HG03039 (cell line): ENCODE measurements at regions not wholly inside any gene's neighbourhood (a gene's known extent, or its start where the extent isn't known, plus 50 kb on each side); places are given as distances from the start of the nearest gene placed in this dataset.

Experiments used
- ATAC-seq: cut with Tn5 transposase; IDR thresholded peaks from one replicate; pipeline ENCODE4 v1.9.1; 2021; ENCODE audit warnings: mild to moderate bottlenecking, moderate library complexity; ENCODE audit not compliant: unreplicated experiment

DNA sequence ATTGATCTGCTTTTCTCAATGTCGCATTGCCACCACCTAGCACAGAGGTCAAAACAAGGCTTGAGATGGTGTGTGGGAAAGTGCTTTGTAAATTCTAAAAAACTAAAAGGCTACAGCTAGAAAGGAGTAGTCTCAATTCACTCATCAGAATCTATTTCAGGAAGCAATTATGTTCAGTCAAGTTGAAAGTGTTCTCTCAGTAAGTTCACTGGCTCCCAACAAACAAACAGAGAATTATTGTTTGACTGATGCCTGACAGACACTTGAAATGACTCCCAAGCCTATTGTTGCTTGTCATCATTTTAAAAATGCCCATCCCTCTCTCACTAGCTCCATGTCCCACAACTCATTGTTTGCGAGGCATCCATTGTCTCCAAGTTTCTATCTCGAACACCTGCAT lies 419.6 kb upstream of the CPEB2 start:
- no peak for ATAC-seq

DNA sequence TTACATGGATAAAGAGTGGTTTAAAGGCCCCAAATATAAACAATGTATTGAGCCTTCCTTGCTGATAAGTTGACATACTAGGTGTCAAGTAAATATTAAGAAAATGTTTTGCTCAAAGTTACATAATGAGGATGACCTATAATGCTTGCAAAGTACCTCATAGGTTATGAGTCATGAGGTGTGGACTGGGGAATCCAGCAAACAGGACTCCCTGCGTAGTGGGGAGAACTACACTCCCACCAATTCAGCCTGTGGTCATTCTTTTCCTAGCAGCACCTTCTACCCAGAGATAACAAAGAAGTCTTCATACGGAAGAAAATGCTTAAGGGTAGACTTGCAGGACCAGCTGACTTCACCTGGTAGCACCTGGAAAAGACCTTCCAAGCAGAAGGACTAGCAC lies 418.9 kb upstream of the CPEB2 start:
- ATAC-seq = no peak

DNA sequence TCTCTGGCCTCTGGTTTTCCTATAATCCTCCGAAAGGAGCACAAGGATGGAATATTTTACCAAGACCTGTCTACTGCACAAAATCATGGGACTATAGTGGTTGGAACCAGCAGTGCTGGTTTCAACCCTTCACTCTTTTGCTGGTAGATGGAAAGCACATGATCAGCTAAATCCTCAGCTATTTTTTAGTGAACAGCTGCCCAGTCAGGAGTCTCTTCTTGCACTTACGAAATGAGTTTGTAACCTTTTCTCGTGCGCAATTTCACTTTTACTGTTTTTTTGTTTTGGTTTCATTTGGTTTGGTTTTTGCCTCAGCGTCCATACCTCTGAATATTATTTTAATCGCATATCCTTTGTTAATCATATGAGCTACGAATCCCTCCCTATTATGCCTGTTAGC lies 418.5 kb upstream of the CPEB2 start:
- ATAC-seq = no peak

DNA sequence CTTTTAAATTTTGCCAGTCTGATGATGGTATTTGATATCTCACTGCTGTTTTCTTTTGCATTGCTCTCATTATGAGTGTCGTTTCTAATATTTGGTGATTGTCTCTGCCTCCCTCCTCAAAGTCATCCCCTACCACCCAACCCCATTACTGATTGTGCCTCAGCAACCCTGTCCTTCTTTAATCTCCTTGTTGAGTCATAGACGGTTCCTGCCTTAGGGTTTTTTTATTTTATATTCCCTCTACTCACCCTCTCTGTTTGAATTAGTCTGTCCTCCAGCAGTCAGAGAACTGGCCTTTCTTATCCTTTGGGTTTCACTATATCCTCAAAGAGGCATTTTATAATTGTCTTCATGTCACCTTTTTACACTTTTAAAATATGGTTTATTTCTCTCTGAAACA lies 409.3 kb upstream of the CPEB2 start:
- ATAC-seq = no peak

DNA sequence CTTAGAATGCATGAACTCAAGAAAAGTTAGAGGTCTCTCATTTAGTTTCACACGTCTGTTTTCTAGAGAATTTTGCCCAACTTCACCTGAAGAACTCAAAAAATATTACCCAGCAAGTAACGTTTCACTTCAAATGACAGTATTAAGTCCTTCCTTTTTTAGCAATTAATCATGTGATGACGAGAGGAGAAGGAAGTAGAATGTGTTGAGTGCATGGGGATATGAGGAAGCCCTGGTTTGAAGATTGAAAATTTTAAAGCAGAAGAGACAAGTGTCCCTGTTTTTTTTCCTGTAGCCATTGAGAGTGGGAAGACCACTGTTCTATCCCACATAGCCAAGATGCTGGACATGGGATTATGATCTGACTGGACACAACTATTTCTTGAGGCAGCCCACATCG lies 406.3 kb upstream of the CPEB2 start:
- no peak for ATAC-seq

DNA sequence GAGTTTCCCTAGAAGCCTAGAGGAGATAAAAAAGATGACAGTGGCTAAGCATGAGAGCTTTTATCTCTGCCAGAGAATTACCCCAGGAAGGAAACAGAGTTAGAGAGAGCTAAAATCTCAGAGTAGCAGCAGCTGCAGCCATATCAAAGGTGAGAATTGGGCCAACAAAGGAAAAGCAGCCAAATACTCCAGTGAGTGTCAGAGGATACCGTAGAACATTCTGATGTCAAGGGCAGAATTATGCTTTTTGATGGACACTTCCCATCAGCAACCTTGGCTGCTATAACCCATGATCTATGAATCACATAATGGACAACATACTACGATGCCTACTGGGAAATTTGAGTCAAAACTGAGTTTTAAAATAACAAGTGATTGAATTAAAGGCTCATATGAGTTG lies 405.8 kb upstream of the CPEB2 start:
- ATAC-seq = no peak

DNA sequence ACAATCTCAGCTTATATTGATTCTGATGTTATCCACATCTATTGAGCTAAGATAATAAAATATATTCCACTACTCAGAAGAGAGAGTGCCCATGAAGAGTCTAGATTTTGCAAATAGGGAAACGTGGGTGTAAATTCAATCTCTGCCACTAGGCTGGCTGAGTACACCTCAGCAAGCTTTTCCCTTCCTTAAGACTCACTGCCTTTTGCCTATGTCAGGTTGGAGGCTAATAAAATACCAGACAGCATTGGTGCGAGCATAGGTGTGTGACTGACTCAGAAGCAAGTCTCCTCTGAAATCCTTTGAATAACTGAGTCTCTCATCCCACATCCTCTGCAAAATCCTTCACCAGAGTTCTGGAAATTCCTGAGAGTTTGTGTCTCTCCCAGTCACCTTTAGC lies 405.4 kb upstream of the CPEB2 start:
- ATAC-seq = no peak

DNA sequence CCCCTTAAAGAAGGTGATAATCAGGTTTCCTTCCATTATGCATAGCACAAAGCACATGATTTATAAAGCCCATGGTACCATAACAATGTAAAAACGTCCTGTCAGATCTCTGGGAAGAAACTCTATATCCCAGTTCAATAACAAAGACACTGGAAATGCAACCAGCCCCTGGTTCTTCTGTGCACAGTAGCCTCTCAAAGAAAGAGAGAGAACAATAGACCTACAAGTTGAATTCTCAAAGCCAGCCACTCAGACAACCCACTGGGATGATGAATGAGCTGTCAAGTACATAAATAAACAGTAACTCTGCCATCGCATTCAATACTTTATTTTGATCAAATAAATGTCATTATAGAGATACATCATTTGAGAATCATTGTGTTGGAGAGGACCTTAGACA lies 400.1 kb upstream of the CPEB2 start:
- no peak for ATAC-seq

DNA sequence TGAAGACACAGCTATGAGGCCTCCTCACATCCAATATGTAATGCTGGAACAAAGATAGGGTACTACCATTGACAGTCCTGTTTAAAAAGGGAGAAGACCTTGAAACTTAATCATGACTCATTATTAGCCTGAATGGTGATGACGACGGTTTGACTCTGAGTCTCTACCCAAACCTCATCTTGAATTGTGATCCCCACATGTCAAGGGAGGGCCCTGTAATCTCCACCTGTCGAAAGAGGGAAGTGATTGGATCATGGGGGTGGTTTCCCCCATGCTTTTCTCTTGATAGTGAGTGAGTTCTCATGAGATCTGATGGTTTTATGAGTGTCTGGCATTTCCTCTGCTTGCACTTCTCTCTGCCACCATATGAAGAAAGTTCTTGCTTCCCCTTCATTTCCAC lies 395.3 kb upstream of the CPEB2 start:
- ATAC-seq = no peak

DNA sequence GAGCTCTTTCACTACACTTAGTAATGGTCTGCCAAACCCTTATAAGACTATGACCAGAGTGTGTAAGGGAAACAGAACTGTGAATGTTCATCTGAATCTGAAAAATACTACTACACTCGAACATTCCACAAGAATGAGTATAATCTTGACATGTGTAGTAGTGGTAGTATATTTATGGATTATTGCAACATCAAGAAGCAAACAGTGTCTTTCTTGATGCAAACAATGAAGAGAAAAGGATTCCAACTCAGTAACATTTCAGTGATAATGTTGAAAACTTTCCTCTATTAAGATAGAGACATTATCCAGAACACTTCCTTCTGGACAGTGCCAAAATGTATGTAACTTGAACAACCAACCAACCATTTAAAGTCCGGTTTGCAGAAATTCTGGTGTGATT lies 394.7 kb upstream of the CPEB2 start:
- no peak for ATAC-seq

DNA sequence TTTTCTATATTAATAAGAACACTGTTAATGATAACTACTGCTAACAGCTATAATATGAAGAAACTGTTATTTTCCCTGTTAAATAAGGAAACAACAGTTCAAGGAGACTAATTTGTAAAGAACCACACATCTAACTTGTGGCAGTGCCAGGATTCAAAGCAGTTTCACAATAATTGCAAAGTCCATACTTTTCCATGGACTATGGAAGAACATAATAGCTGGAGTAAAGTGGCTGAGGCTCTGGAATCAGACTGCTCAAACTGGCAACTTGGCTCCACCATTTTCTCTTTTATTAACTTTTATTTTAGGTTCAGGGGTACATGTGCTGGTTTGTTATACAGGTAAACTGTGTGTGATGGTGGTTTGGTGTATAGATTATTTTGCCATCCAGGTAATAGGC lies 393.7 kb upstream of the CPEB2 start:
- no peak for ATAC-seq

DNA sequence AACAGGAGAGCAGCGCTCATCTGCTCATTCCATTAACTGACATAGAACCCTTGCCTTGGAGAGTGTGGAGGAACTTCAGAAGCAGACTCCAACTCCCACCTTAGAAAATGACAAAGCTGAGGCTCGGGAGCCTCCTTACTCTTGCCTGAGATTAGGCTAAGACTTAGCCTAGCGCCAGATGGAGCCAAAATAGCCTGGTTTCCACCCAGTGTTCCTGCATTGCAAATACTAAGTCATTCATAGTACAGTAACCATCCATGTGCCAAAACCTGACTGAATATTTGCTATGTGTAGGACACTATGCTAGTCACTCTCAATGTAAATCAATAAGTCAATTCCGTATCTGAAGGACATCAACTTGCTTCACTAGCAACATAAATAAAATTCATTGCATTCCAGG lies 387.4 kb upstream of the CPEB2 start:
- ATAC-seq = no peak

DNA sequence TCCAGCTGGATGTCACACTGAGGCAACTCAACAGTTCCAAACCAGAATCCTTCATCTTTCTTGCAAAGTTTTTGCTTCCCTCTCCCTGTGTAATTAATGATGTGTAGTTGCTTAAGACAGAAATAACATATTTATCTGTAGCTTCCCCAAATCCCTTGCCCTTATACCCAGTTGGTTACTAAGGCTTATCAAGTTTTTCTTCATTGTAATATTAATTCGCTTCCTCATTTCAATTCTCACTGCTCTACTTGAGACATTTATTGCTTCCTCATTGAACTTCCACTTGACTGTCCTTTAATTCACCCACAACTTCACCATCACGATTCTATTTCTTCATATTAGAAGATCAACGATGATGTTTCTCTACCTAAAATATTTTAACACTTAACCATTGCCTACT lies 386.6 kb upstream of the CPEB2 start:
- no peak for ATAC-seq

DNA sequence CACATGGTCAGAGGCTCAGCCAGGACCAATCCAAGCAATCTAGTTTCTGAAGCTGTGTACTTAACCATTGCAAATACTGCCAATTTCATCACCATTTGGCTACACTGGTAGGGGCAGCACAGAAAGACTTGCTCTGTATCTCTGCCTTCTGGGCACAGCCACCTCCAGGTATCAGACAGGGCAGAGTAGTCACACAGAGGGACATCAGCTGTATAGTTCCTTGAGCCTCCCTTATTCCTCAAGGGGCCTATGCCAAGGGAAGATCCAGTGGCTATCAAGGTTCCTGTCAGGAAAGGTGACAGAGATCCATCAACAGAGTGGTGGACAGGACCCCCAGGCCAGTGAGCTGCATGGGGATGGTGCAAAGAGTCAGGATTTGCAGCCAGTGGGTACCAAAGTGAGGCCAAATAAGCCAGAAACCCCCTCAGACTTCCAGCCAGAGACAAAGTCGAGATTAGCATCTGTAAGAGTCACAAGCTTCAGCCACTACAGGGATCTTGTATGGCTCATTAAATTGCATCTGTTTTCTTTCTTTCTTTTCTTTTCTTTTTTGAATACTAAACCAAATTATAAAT lies 381.6 kb upstream of the CPEB2 start:
- ATAC-seq = no peak

DNA sequence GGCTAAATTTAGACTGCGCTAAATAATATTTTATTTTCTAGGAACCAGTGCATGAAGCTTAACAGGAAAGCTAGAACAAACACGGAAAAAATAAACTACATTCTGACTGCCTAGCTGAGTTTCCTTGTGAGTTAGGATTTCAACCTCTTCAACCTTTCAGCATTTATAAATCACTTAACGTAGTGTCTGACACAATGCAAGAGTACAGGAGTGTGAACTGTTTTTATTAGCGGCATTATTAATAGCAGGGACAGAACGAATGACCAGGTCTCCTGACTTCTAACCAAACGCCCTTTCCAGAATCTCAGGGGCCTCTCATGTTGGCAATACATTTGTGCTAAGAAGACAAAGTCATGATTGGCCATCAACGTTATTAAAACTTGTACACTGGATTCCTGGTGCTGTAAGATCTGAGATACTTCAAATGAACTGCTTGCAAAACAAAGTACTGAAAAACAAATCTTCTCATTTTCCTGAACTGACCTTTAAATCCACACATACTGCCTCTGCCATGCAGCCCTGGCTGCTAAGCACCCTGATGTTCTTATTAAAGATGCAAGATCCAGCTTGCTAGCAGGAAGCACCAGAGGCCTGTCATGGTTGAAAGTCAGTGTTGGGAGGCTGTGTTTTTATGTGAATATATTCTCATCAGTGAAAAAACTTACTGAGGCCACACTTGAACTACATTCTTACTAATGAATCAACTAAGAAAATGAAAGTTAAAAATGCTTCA lies 380.4 kb upstream of the CPEB2 start:
- no peak for ATAC-seq

DNA sequence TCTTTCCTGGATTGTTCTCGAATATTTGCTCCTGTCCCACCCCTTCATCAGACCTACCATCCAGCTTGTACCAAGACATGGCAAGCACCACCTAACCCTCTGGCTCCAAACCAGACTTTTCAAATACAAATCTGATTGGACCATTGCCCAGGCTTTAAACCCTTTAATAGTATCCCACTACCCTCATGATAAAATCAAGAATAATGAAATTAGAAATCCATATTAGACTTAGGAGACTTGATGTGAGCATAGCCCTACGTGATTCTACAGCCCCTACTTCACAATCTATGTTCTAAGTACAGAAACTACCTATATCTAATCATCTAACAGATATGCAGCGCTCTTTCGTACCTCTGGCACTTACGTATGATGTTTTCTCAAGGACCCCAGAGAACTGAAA lies 375.2 kb upstream of the CPEB2 start:
- no peak for ATAC-seq

DNA sequence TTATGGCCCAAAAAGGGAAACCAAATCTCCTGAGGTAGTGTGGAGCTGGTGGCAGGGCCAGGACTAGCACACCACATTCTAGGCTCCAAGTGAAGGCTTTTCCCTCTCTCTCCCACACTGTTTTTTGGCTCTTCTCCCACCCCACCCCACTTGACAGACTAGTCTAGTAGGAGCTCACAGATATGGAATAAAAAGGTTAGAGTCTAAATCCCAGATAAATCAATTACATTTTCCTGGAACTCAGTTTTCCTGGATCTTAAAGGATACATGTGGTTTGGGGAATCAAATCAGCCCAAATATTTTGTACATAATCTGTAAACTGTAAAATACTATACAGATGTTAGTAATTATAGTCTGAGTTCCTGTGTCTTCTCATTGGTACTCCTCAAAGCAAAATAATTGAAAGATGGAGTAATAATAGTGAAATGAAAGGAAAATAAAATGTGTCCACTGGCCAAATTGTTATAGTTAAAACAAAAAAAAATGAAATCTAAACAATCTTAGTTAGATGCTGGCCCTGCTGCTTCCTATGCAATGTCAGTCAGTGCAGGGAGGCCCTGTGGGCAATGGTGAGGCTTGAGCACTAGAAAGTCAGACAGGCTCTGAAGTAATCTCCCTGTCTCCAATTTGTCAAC lies 370.4 kb upstream of the CPEB2 start:
- no peak for ATAC-seq

DNA sequence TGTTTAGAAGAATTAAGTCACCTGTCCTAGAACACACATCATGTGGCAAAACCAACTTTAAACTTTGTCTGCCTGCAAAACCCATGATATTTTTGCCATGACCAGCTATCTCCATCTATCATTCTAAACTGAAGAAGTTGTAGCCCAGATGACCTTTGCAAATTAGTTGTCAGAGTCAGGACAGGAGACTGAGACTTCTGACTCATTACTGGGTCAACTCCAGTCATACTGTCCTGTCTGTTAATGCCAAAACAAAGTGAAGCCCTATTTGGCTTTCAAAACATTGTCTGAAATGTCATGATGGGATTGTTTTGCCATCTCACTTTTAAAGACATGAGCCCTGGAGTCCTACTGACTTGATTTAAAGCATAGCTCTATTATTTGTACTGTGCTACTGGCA lies 365.7 kb upstream of the CPEB2 start:
- peak; percentile 68 for ATAC-seq

DNA sequence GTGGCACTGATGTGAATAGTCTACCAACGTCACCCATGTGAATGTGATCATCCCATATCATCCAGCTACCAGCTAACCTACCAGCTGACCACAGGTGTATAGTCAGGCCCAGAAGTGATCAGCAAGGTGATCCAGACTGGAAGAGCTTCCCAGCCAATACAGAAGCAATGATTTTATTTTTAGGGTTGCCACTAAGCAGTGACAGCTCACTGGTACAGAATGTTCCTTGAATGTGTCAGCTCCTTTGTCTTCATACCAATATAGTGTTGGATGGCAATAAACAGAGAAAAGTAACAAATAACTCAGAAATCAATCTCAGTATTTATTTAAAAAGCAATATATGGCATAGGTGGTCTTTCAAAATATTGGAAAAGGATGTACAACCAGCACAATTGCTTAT lies 361.8 kb upstream of the CPEB2 start:
- no peak for ATAC-seq

DNA sequence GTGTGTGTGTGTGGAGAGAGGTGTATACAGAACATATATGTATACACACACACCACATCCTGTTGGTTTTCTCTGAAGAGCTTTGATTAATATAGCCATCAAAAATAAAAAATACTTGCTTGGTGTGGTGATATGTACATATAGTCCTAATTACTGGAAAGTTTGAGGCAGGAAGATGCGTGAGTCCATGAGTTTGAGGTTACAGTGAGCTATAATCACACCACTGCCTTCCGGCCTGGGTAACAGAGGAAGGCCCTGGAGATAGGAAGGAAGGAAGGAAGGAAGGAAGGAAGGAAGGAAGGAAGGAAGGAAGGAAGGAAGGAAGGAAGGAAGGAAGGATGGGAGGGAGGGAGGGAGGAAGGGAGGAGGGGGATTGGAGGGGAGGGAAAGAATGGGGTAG lies 360.4 kb upstream of the CPEB2 start:
- ATAC-seq = no peak

DNA sequence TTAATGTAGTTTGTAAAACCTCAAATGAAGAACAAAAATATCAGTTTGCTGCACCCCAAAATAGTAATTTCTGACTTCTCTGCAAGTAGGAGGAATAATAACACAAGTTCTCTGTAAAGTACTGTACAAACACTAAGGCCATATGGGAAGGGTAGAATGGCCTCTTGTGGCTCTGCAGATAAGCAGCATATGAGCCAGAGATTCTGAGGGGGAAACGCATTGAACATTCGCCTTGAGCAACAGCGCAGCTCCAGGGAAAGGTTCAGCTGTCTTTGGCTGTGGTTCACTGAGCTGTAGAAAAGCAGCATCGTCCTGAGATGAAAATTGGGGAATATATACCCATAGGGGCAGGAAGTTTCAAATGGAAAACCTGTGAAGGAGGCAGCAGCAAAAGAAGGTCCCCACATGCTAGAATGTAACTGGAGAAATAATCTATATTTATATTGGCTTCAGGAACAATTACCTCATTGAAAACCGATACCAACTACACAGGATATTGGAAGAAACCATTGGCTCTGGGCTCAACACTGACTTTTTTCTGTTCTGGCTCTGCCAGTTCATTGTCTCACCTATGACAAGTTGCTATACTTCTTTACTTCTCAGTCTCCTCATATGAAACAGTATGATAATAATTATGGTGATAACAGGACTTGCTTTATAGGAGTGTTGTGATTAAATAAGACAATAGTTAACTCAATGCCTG lies 357.6 kb upstream of the CPEB2 start:
- ATAC-seq = no peak

DNA sequence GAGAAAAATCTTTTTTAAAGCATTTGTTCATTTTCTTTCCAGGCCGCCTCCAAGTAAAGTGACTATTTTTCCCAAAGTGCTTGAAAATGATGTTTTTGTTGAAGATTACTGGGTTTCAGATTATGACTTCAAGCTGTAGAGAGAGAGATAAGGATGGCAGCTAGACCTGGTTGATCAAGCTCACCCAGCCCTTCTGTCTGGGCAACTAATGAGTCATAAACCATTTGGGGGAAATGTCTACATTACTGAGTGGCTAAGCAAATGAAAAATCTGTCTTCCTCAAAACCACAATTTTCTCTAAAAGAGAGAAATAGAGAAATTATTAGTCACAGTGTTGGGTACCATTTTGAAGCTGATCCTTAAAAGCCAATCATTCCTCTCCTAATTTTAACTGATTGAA lies 355.4 kb upstream of the CPEB2 start:
- ATAC-seq = no peak
